Lower leg skin (tissue), 4 donors: ENCODE measurements at regions not wholly inside any gene's neighbourhood (a gene's known extent, or its start where the extent isn't known, plus 50 kb on each side); places are given as distances from the start of the nearest gene placed in this dataset.

Experiments
- DNase-seq, 2 donors: peaks; one replicate each; pipeline ENCODE4 v3.0.0-alpha.2; 2019; ENCODE audit warnings: low spot score in 2 of 2
- H3K4me3 ChIP-seq: fragments of 200-600 bp; sonication (generic); 2 replicates; pipeline ENCODE4 v1.5.1; 2017; ENCODE audit warnings: mild to moderate bottlenecking, low read depth; ENCODE audit not compliant: poor library complexity, severe bottlenecking
- POLR2A ChIP-seq, 2 donors: fragments of 450-650 bp; IDR thresholded peaks; one replicate each; pipeline ENCODE4 v1.6.1; 2016 to 2017; ENCODE audit warnings: antibody characterized with exemption in 2 of 2, mild to moderate bottlenecking in 1 of 2, moderate library complexity in 1 of 2
- WGBS, 2 donors: methylation state at CpG; one replicate each; pipeline ENCODE4 v1.1.5; 2018; 5-methylcytosine and 5-hydroxymethylcytosine counted together
- intact Hi-C: fragments of 100-400 bp; cut with DNase I; formaldehyde crosslinking; loops from one replicate; pipeline ENCODE4 v1.15.0; 2023; ENCODE audit warnings: low total_unique reads
- TF ChIP-seq, protein P1 (sequence below), 3 donors: fragments of 450-650 bp; IDR thresholded peaks; one replicate each; pipeline ENCODE4 v1.5.1; 2016; ENCODE audit warnings: antibody characterized with exemption in 3 of 3, mild to moderate bottlenecking in 3 of 3, moderate library complexity in 2 of 3

GRCh38 chr2:105682401-105682800, 62.3 kb upstream of the NCK2 start:
- H3K4me3 ChIP-seq: no peak overlapping the region
- intact Hi-C loops: no loop called here
- WGBS, 2 donors: 61 to 70% methylated on average over 6 of the region's 6 CpGs
- TF ChIP-seq, protein P1, sequence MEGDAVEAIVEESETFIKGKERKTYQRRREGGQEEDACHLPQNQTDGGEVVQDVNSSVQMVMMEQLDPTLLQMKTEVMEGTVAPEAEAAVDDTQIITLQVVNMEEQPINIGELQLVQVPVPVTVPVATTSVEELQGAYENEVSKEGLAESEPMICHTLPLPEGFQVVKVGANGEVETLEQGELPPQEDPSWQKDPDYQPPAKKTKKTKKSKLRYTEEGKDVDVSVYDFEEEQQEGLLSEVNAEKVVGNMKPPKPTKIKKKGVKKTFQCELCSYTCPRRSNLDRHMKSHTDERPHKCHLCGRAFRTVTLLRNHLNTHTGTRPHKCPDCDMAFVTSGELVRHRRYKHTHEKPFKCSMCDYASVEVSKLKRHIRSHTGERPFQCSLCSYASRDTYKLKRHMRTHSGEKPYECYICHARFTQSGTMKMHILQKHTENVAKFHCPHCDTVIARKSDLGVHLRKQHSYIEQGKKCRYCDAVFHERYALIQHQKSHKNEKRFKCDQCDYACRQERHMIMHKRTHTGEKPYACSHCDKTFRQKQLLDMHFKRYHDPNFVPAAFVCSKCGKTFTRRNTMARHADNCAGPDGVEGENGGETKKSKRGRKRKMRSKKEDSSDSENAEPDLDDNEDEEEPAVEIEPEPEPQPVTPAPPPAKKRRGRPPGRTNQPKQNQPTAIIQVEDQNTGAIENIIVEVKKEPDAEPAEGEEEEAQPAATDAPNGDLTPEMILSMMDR (IDR thresholded peaks at IDR 0.05): no peak
- TF ChIP-seq POLR2A (IDR thresholded peaks at IDR 0.05): no peak
- DNase-seq: no peak

GRCh38 chr2:105681927-105682326, 62.8 kb upstream of the NCK2 start:
- TF ChIP-seq POLR2A (IDR thresholded peaks at IDR 0.05): no peak
- TF ChIP-seq, protein P1 (IDR thresholded peaks at IDR 0.05): no peak
- intact Hi-C loops: no loop called here
- no peak overlapping the region for H3K4me3 ChIP-seq
- 91 to 95% methylated on average over 2 of the region's 2 CpGs for WGBS, 2 donors
- no peak for DNase-seq

GRCh38 chr2:105680357-105680756, 64.4 kb upstream of the NCK2 start:
- 64 to 92% methylated on average over 7 of the region's 7 CpGs for WGBS, 2 donors
- no peak for DNase-seq
- intact Hi-C loops: no loop called here
- TF ChIP-seq, protein P1 (IDR thresholded peaks at IDR 0.05): no peak
- no peak for TF ChIP-seq POLR2A (IDR thresholded peaks at IDR 0.05)
- H3K4me3 ChIP-seq: no peak overlapping the region

- WGBS, 2 donors: 50 to 62% methylated on average over 6 of the region's 6 CpGs
- no peak for TF ChIP-seq POLR2A (IDR thresholded peaks at IDR 0.05)
- TF ChIP-seq, protein P1 (IDR thresholded peaks at IDR 0.05): no peak
- intact Hi-C loops: no loop called here
Measured at GRCh38 chr2:105678346-105678745, 66.4 kb upstream of the NCK2 start.

DNA sequence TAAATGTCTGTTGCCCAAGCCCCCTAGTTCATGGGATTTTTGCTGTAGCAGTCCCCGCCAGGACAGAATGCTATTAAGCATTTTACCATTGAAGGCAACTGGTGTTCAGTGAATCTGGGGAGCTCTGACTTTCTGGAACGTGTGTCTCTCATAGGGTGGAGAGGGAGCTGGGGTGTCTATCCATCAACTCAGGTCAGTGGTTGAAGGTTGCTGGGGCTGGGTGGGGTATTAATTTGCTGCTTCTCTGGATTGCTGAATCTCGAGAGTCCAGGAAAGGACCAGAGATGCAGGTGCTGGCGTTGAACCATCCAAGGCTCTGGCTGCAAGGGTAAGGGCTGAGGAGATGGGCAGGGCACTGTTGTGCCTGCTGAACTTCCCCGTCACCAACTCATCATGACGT, 66.8 kb upstream of the NCK2 start:
- no peak overlapping the region for H3K4me3 ChIP-seq

More at GRCh38 chr2:105678346-105678745, 66.4 kb upstream of the NCK2 start:
- no peak overlapping the region for H3K4me3 ChIP-seq
- no peak for DNase-seq

DNA sequence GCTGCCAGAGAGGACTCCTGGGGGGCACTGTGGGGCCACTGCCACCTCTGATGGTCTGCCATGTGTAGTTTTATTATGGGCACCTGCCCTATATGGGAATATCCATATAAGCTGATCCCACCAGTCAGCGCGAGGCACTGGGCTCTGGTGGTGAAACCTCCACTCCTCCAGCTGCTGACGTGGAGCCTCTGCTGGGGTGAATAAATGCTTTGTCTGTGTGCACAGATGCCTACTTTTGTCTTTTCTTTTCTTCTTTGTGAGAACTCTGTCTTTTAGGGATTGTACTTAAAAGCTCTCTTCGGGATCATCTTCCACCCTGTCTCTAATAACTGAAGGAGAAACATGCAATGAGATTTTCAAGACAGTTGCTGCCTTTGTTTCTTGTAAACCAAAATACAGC, 68.9 kb upstream of the NCK2 start:
- WGBS, 2 donors: 84 to 86% methylated on average over 4 of the region's 4 CpGs
- intact Hi-C loops: no loop called here
- H3K4me3 ChIP-seq: no peak overlapping the region

More for the DNA sequence above, 66.8 kb upstream of the NCK2 start:
- TF ChIP-seq, protein P1 (IDR thresholded peaks at IDR 0.05): no peak
- TF ChIP-seq POLR2A (IDR thresholded peaks at IDR 0.05): no peak
- 77 to 89% methylated on average over 6 of the region's 6 CpGs for WGBS, 2 donors
- DNase-seq: no peak
- intact Hi-C loops: no loop called here

More for the DNA sequence above, 68.9 kb upstream of the NCK2 start:
- no peak for DNase-seq
- TF ChIP-seq, protein P1 (IDR thresholded peaks at IDR 0.05): no peak
- no peak for TF ChIP-seq POLR2A (IDR thresholded peaks at IDR 0.05)
